ENCODE measurements at regions not wholly inside any gene's neighbourhood (a gene's known extent, or its start where the extent isn't known, plus 50 kb on each side); places are given as distances from the start of the nearest gene placed in this dataset.
A peak's percentile ranks its signal among the peaks of the same experiment; 100 is the strongest.
"Not testable (repeated sequence)": the region's sequence is repeated elsewhere in the genome, so short reads cannot be mapped to it uniquely, and the experiment has no call there.

- intact Hi-C loops (cut with micrococcal nuclease; ENCODE audit: unreplicated experiment) = no loop called here
- Histone ChIP-seq H3K27me3 (ENCODE audit: control insufficient read depth in 1 of 2, insufficient read depth in 2 of 2, low read length in 2 of 2) (peaks cover 0 to 2% of the 10 kb centered on the region in 2 experiments; a peak in 2 of 5 replicates), H3K27ac (ENCODE audit: extremely low read length, insufficient read depth, low read length) (no peak overlapping the region), H2AFZ (ENCODE audit: low read length) (no peak overlapping the region), H4K20me1 (ENCODE audit: insufficient read depth, low read length) (no peaks in the 10 kb centered on the region), H3K4me1 (ENCODE audit: insufficient read depth, low read length) (no peaks in the 10 kb centered on the region), H3K9me3 (ENCODE audit: low read length) (peaks cover 10% of the 10 kb centered on the region), H3K36me3 (replicated peaks in 1 of 2; ENCODE audit: control insufficient read depth in 1 of 2, insufficient read depth in 2 of 2, low read length in 2 of 2) (no peaks in the 10 kb centered on the region), H3K9ac (ENCODE audit: insufficient read depth, low read depth, low read length) (no peak overlapping the region), H3K4me3 (replicated peaks in 1 of 3; ENCODE audit: insufficient read depth in 1 of 3, low read depth in 2 of 3, low read length in 3 of 3) (no peak overlapping the region), H3K4me2 (ENCODE audit: low read depth, low read length) (no peak overlapping the region), H3K79me2 (ENCODE audit: insufficient read depth, low read length) (no peaks in the 10 kb centered on the region)
- POLR2A ChIA-PET = no interaction called here
- in situ Hi-C loops (cut with HindIII; ENCODE audit: extremely low pct_ligation_motif_present, low pct_unique_long_range_greater_than_20kb) = no loop called here
- DNase-seq (ENCODE audit: low spot score) (no peak), ATAC-seq (no peak), FAIRE-seq (no peak)
- TF ChIP-seq USF2 (IDR thresholded peaks at IDR 0.05; ENCODE audit: low read depth, low read length) (no peak), USF2 (CRISPR knock-in tag; IDR thresholded peaks at IDR 0.05; ENCODE audit: borderline replicate concordance) (no peak), ZNF652 (CRISPR knock-in tag; IDR thresholded peaks at IDR 0.05; ENCODE audit: borderline replicate concordance, low read depth) (peak; percentile 2; the same call in 1 of the 2 replicates), KLF11 (CRISPR knock-in tag; IDR thresholded peaks at IDR 0.05) (no peak), ZNF235 (CRISPR knock-in tag; IDR thresholded peaks at IDR 0.05; ENCODE audit: borderline replicate concordance) (no peak), STAT5B (CRISPR knock-in tag; IDR thresholded peaks at IDR 0.05) (no peak), ZNF678 (CRISPR knock-in tag; IDR thresholded peaks at IDR 0.05) (no peak), ATF7 (IDR thresholded peaks at IDR 0.05) (no peak), ATF7 (CRISPR knock-in tag; IDR thresholded peaks at IDR 0.05) (no peak)
- WGBS (ENCODE audit: low lambda C conversion rate) = 24% methylated on average over 4 of the region's 6 CpGs
- CTCF ChIA-PET (ENCODE audit: low intra/inter-chr PET ratio, low total read pairs) = no interaction called here
- no TSS peak for BruUV-seq (replicated peaks)
Observed at GRCh38 chrX:1836683-1837082, 221.8 kb downstream of the ASMT start.

- Histone ChIP-seq H3K9ac (ENCODE audit: insufficient read depth, low read depth, low read length) (no peak overlapping the region), H3K27ac (ENCODE audit: extremely low read length, insufficient read depth, low read length) (no peak overlapping the region), H3K27me3 (ENCODE audit: control insufficient read depth in 1 of 2, insufficient read depth in 2 of 2, low read length in 2 of 2) (no peaks in the 10 kb centered on the region), H3K4me3 (replicated peaks in 1 of 3; ENCODE audit: insufficient read depth in 1 of 3, low read depth in 2 of 3, low read length in 3 of 3) (no peak overlapping the region), H3K9me3 (ENCODE audit: low read length) (peaks cover 8% of the 10 kb centered on the region), H3K4me2 (ENCODE audit: low read depth, low read length) (no peak overlapping the region), H3K36me3 (replicated peaks in 1 of 2; ENCODE audit: control insufficient read depth in 1 of 2, insufficient read depth in 2 of 2, low read length in 2 of 2) (no peaks in the 10 kb centered on the region), H2AFZ (ENCODE audit: low read length) (no peak overlapping the region), H3K4me1 (ENCODE audit: insufficient read depth, low read length) (no peaks in the 10 kb centered on the region), H4K20me1 (ENCODE audit: insufficient read depth, low read length) (no peaks in the 10 kb centered on the region), H3K79me2 (ENCODE audit: insufficient read depth, low read length) (no peaks in the 10 kb centered on the region)
- ChIA-PET CTCF (ENCODE audit: low intra/inter-chr PET ratio, low total read pairs) (no interaction called here), POLR2A (no interaction called here)
- in situ Hi-C loops (cut with HindIII; ENCODE audit: extremely low pct_ligation_motif_present, low pct_unique_long_range_greater_than_20kb) = no loop called here
- FAIRE-seq (no peak), DNase-seq (ENCODE audit: low spot score) (no peak), ATAC-seq (no peak)
- intact Hi-C loops (cut with micrococcal nuclease; ENCODE audit: unreplicated experiment) = no loop called here
- no TSS peak for BruUV-seq (replicated peaks)
- WGBS (ENCODE audit: low lambda C conversion rate) = 43% methylated on average over 7 of the region's 7 CpGs
- TF ChIP-seq SNAPC2 (CRISPR knock-in tag; IDR thresholded peaks at IDR 0.05) (no peak), ZNF383 (CRISPR knock-in tag; IDR thresholded peaks at IDR 0.05; ENCODE audit: borderline replicate concordance) (no peak)
Observed at GRCh38 chrX:1841746-1842145, 226.9 kb downstream of the ASMT start.

GRCh38 chrX:1847000-1847399, 232.1 kb downstream of the ASMT start:
- H2AFZ ChIP-seq (ENCODE audit: low read length); intact Hi-C loops (cut with micrococcal nuclease; ENCODE audit: unreplicated experiment); FAIRE-seq; H4K20me1 ChIP-seq (ENCODE audit: insufficient read depth, low read length); H3K27ac ChIP-seq (ENCODE audit: extremely low read length, insufficient read depth, low read length); H3K9me3 ChIP-seq (ENCODE audit: low read length); H3K9ac ChIP-seq (ENCODE audit: insufficient read depth, low read depth, low read length); in situ Hi-C loops (cut with HindIII; ENCODE audit: extremely low pct_ligation_motif_present, low pct_unique_long_range_greater_than_20kb); DNase-seq (ENCODE audit: low spot score); ATAC-seq; H3K4me2 ChIP-seq (ENCODE audit: low read depth, low read length); BruUV-seq (replicated peaks); H3K27me3 ChIP-seq (ENCODE audit: control insufficient read depth in 1 of 2, insufficient read depth in 2 of 2, low read length in 2 of 2); H3K36me3 ChIP-seq (replicated peaks in 1 of 2; ENCODE audit: control insufficient read depth in 1 of 2, insufficient read depth in 2 of 2, low read length in 2 of 2); H3K4me3 ChIP-seq (replicated peaks in 1 of 3; ENCODE audit: insufficient read depth in 1 of 3, low read depth in 2 of 3, low read length in 3 of 3); H3K4me1 ChIP-seq (ENCODE audit: insufficient read depth, low read length); H3K79me2 ChIP-seq (ENCODE audit: insufficient read depth, low read length); POLR2A ChIA-PET; CTCF ChIA-PET (ENCODE audit: low intra/inter-chr PET ratio, low total read pairs): not testable (repeated sequence)
- whole genome bisulfite sequencing (ENCODE audit: low lambda C conversion rate) = 80% methylated on average over 4 of the region's 4 CpGs

All from HepG2 (cell line).